ENCODE measurements at regions not wholly inside any gene's neighbourhood (a gene's known extent, or its start where the extent isn't known, plus 50 kb on each side); places are given as distances from the start of the nearest gene placed in this dataset.

GRCh38 chr12:113759135-113759534 lies 207.0 kb downstream of the RBM19 start (continued):
- TF ChIP-seq ZNF24 (tag by site-specific recombination; IDR thresholded peaks at IDR 0.05) = no peak

- POLR2A ChIA-PET = no interaction called here
- TF ChIP-seq ZBTB49 (tag by site-specific recombination; IDR thresholded peaks at IDR 0.05; ENCODE audit: low read depth) = no peak
- TF ChIP-seq SP2 (tag by site-specific recombination; IDR thresholded peaks at IDR 0.05) = no peak
- no peak for TF ChIP-seq YY2 (tag by site-specific recombination; IDR thresholded peaks at IDR 0.05)
- no peak for TF ChIP-seq OVOL3 (tag by site-specific recombination; IDR thresholded peaks at IDR 0.05)
- TF ChIP-seq ZNF175 (tag by site-specific recombination; IDR thresholded peaks at IDR 0.05) = no peak
- TF ChIP-seq ZNF138 (tag by site-specific recombination; IDR thresholded peaks at IDR 0.05; ENCODE audit: borderline replicate concordance) = no peak
- TF ChIP-seq ZNF16 (tag by site-specific recombination; IDR thresholded peaks at IDR 0.05; ENCODE audit: low read depth) = no peak
- TF ChIP-seq MYNN (tag by site-specific recombination; IDR thresholded peaks at IDR 0.05; ENCODE audit: borderline replicate concordance) = no peak
- no peak for TF ChIP-seq KLF1 (tag by site-specific recombination; IDR thresholded peaks at IDR 0.05)
- no peak for TF ChIP-seq PATZ1 (tag by site-specific recombination; IDR thresholded peaks at IDR 0.05)
- TF ChIP-seq ZNF629 (tag by site-specific recombination; IDR thresholded peaks at IDR 0.05) = no peak
- no peak for TF ChIP-seq ZNF362 (tag by site-specific recombination; IDR thresholded peaks at IDR 0.05)
- no peak for TF ChIP-seq ZNF280D (tag by site-specific recombination; IDR thresholded peaks at IDR 0.05)
- TF ChIP-seq ZNF148 (tag by site-specific recombination; IDR thresholded peaks at IDR 0.05; ENCODE audit: borderline replicate concordance) = no peak
- TF ChIP-seq ZXDB (tag by site-specific recombination; IDR thresholded peaks at IDR 0.05) = no peak
- no peak for TF ChIP-seq ZNF169 (tag by site-specific recombination; IDR thresholded peaks at IDR 0.05)
- TF ChIP-seq ELK4 (IDR thresholded peaks at IDR 0.05; ENCODE audit: borderline replicate concordance, low read depth, low read length) = no peak
- CTCF ChIA-PET = no interaction called here
These were observed 207.8 kb downstream of the RBM19 start for GRCh38 chr12:113758165-113758924.

More at GRCh38 chr12:113758165-113758924, 207.8 kb downstream of the RBM19 start:
- Histone ChIP-seq H3K4me1 (ENCODE audit: control insufficient read depth, insufficient read depth, low read length) (no peaks in the 10 kb centered on the region), H3K36me3 (ENCODE audit: control insufficient read depth in 2 of 2, insufficient read depth in 1 of 2, low read length in 2 of 2) (no peaks in the 10 kb centered on the region), H3K4me3 (ENCODE audit: low read depth, low read length) (no peak overlapping the region), H3K27ac (ENCODE audit: extremely low read depth, low read depth, low read length) (no peak overlapping the region), H3K9me3 (ENCODE audit: control insufficient read depth, insufficient read depth, low read depth, low read length) (no peaks in the 10 kb centered on the region)

Measured in HEK293 (cell line).